ENCODE measurements at regions not wholly inside any gene's neighbourhood (a gene's known extent, or its start where the extent isn't known, plus 50 kb on each side); places are given as distances from the start of the nearest gene placed in this dataset.

GRCh38 chr16:7090628-7091115 is 242.0 kb upstream of the RBFOX1 start:
- DNase-seq: no peak

- DNase-seq: no peak
Observed at GRCh38 chr16:7089751-7090150, 242.9 kb upstream of the RBFOX1 start.

- DNase-seq: no peak
Observed at GRCh38 chr16:7088711-7089110, 243.9 kb upstream of the RBFOX1 start.

GRCh38 chr16:7086822-7087616 is 245.6 kb upstream of the RBFOX1 start:
- DNase-seq: peak; percentile 19

GRCh38 chr16:7085776-7086175 is 246.9 kb upstream of the RBFOX1 start:
- DNase-seq: no peak

- DNase-seq: no peak
Observed at GRCh38 chr16:7083096-7083495, 249.5 kb upstream of the RBFOX1 start.

- no peak for DNase-seq
Observed at GRCh38 chr16:7077636-7078035, 255.0 kb upstream of the RBFOX1 start.

GRCh38 chr16:7074715-7075114 is 257.9 kb upstream of the RBFOX1 start:
- no peak for DNase-seq

- DNase-seq: no peak
Observed at GRCh38 chr16:7057458-7057857, 275.2 kb upstream of the RBFOX1 start.

- no peak for DNase-seq
Observed at GRCh38 chr16:7055443-7055842, 277.2 kb upstream of the RBFOX1 start.

GRCh38 chr16:7051591-7052349 is 280.9 kb upstream of the RBFOX1 start:
- DNase-seq: no peak

GRCh38 chr16:7044331-7044730 is 288.3 kb upstream of the RBFOX1 start:
- DNase-seq: no peak

- no peak for DNase-seq
Observed at GRCh38 chr16:7038475-7038874, 294.2 kb upstream of the RBFOX1 start.

GRCh38 chr16:7037495-7037894 is 295.1 kb upstream of the RBFOX1 start:
- DNase-seq: no peak

GRCh38 chr16:7031031-7031430 is 301.6 kb upstream of the RBFOX1 start:
- no peak for DNase-seq

GRCh38 chr16:7027401-7027800 is 305.2 kb upstream of the RBFOX1 start:
- no peak for DNase-seq

GRCh38 chr16:7026639-7027038 is 306.0 kb upstream of the RBFOX1 start:
- DNase-seq: no peak

GRCh38 chr16:7025616-7026190 is 306.9 kb upstream of the RBFOX1 start:
- no peak for DNase-seq

GRCh38 chr16:7021653-7022275 is 310.9 kb upstream of the RBFOX1 start:
- no peak for DNase-seq

GRCh38 chr16:7017006-7017662 is 315.5 kb upstream of the RBFOX1 start:
- no peak for DNase-seq

GRCh38 chr16:7014756-7015155 is 317.9 kb upstream of the RBFOX1 start:
- DNase-seq: no peak

- DNase-seq: no peak
Observed at GRCh38 chr16:7013990-7014389, 318.7 kb upstream of the RBFOX1 start.

- no peak for DNase-seq
Observed at GRCh38 chr16:7004266-7004665, 328.4 kb upstream of the RBFOX1 start.

All from NCI-H187 treated with DMSO at 0.1 percent for 48 hours (cell line).